ENCODE measurements at regions not wholly inside any gene's neighbourhood (a gene's known extent, or its start where the extent isn't known, plus 50 kb on each side); places are given as distances from the start of the nearest gene placed in this dataset.

GRCh38 chr1:168467452-168467851 lies 76.3 kb downstream of the XCL2 start (continued):
- TF ChIP-seq FOSL1 (IDR thresholded peaks at IDR 0.05; ENCODE audit: insufficient read depth, low read depth, low read length), result no peak
- no peak for TF ChIP-seq CBX5 (IDR thresholded peaks at IDR 0.05; ENCODE audit: low read depth, low read length)

All from H1 (cell line).